Stimulated activated CD8-positive, alpha-beta memory T cell treated with anti-CD3 and anti-CD28 coated beads, Interleukin-12 subunit alpha, Interleukin-12 subunit beta, amount 100 ng/mL, for 4 hours (primary cell): ENCODE measurements at regions not wholly inside any gene's neighbourhood (a gene's known extent, or its start where the extent isn't known, plus 50 kb on each side); places are given as distances from the start of the nearest gene placed in this dataset.
"Not testable (repeated sequence)": the region's sequence is repeated elsewhere in the genome, so short reads cannot be mapped to it uniquely, and the experiment has no call there.

Experiments
- DNase-seq: peaks from one replicate; pipeline ENCODE4 v3.0.0-alpha.2; 2020; ENCODE audit warnings: low read depth

GRCh38 chr13:80074143-80074752 is 266.7 kb downstream of the SPRY2 start:
- DNase-seq = no peak

- DNase-seq = no peak
Measured at GRCh38 chr13:80072231-80072630, 268.7 kb downstream of the SPRY2 start.

- DNase-seq = no peak
Measured at GRCh38 chr13:80070024-80070703, 270.8 kb downstream of the SPRY2 start.

GRCh38 chr13:80069374-80069773 is 271.6 kb downstream of the SPRY2 start:
- DNase-seq = no peak

GRCh38 chr13:80065996-80066395 is 274.9 kb downstream of the SPRY2 start:
- no peak for DNase-seq

- not testable (repeated sequence) for DNase-seq
Measured at GRCh38 chr13:80062416-80062815, 278.5 kb downstream of the SPRY2 start.

GRCh38 chr13:80059789-80060188 is 281.1 kb downstream of the SPRY2 start:
- DNase-seq = no peak

- DNase-seq = no peak
Measured at GRCh38 chr13:80058626-80059025, 282.3 kb downstream of the SPRY2 start.

- DNase-seq = no peak
Measured at GRCh38 chr13:80055847-80056246, 285.1 kb downstream of the SPRY2 start.

GRCh38 chr13:80054806-80055205 is 286.1 kb downstream of the SPRY2 start:
- no peak for DNase-seq

- no peak for DNase-seq
Measured at GRCh38 chr13:80052286-80052685, 288.6 kb downstream of the SPRY2 start.

- no peak for DNase-seq
Measured at GRCh38 chr13:80050252-80050651, 290.7 kb downstream of the SPRY2 start.

GRCh38 chr13:80048802-80049201 is 292.1 kb downstream of the SPRY2 start:
- DNase-seq = peak; percentile 37

GRCh38 chr13:80048030-80048429 is 292.9 kb downstream of the SPRY2 start:
- DNase-seq = no peak

GRCh38 chr13:80047406-80047805 is 293.5 kb downstream of the SPRY2 start:
- DNase-seq = no peak

GRCh38 chr13:80040981-80041317 is 300.0 kb downstream of the SPRY2 start:
- DNase-seq = no peak

GRCh38 chr13:80040196-80040980 is 300.5 kb downstream of the SPRY2 start:
- DNase-seq = no peak

- DNase-seq = no peak
Measured at GRCh38 chr13:80039000-80039399, 301.9 kb downstream of the SPRY2 start.

- no peak for DNase-seq
Measured at GRCh38 chr13:80038371-80038770, 302.6 kb downstream of the SPRY2 start.

GRCh38 chr13:80037505-80037888 is 303.4 kb downstream of the SPRY2 start:
- DNase-seq = no peak

GRCh38 chr13:80036845-80037504 is 304.0 kb downstream of the SPRY2 start:
- no peak for DNase-seq

GRCh38 chr13:80035096-80035495 is 305.8 kb downstream of the SPRY2 start:
- no peak for DNase-seq

- DNase-seq = no peak
Measured at GRCh38 chr13:80033951-80034350, 307.0 kb downstream of the SPRY2 start.
